H1 (cell line): ENCODE measurements at regions not wholly inside any gene's neighbourhood (a gene's known extent, or its start where the extent isn't known, plus 50 kb on each side); places are given as distances from the start of the nearest gene placed in this dataset.

ENCODE experiments used
- GTF2F1 ChIP-seq: IDR thresholded peaks from 2 replicates; pipeline ENCODE4 v1.6.1; 2012; ENCODE audit warnings: low read depth, low read length, improper control_type of control experiment, borderline replicate concordance
- POLR2A ChIP-seq, 2 experiments: IDR thresholded peaks; 1 replicate in 1 of 2; 2 replicates in 1 of 2; pipeline ENCODE4 v1.6.1; 2011; ENCODE audit warnings: low read depth in 2 of 2, low read length in 2 of 2, mild to moderate bottlenecking in 2 of 2; ENCODE audit errors: control extremely low read depth in 1 of 2
- RAD21 ChIP-seq, 2 experiments: IDR thresholded peaks in 1 of 2; conservative IDR thresholded peaks in 1 of 2; 2 replicates each; pipeline ENCODE4 v1.6.1; 2011; ENCODE audit warnings: low read depth in 2 of 2, low read length in 2 of 2, improper control_type of control experiment in 1 of 2, inconsistent platforms in 1 of 2, mild to moderate bottlenecking in 1 of 2, moderate library complexity in 1 of 2
- SIN3A ChIP-seq, 2 experiments: IDR thresholded peaks in 1 of 2; conservative IDR thresholded peaks in 1 of 2; 2 replicates each; pipeline ENCODE4 v1.6.1; 2011 to 2012; ENCODE audit warnings: low read length in 2 of 2, improper control_type of control experiment in 1 of 2, low read depth in 1 of 2, mild to moderate bottlenecking in 1 of 2
- YY1 ChIP-seq: IDR thresholded peaks from 2 replicates; pipeline ENCODE4 v1.6.1; 2011; ENCODE audit warnings: low read depth, mild to moderate bottlenecking, low read length
- TF ChIP-seq, protein P1 (sequence below), 3 experiments: IDR thresholded peaks; 1 replicate in 2 of 3; 2 replicates in 1 of 3; pipeline versions ENCODE4 v1.5.1 to v1.6.1; 2011; ENCODE audit warnings: low read length in 3 of 3, mild to moderate bottlenecking in 3 of 3, inconsistent platforms in 2 of 3, low read depth in 1 of 3, moderate library complexity in 1 of 3; ENCODE audit not compliant: insufficient read depth in 1 of 3; ENCODE audit errors: control extremely low read depth in 1 of 3

- no peak for TF ChIP-seq GTF2F1
- no peak for TF ChIP-seq RAD21 (IDR thresholded peaks at IDR 0.05 in 1 of 2, conservative IDR thresholded peaks at IDR 0.05 in 1 of 2; ENCODE audit: low read depth in 2 of 2, low read length in 2 of 2)
- no peak for TF ChIP-seq SIN3A (conservative IDR thresholded peaks at IDR 0.05 in 1 of 2, IDR thresholded peaks at IDR 0.05 in 1 of 2; ENCODE audit: low read depth in 1 of 2, low read length in 2 of 2)
- no peak for TF ChIP-seq POLR2A (IDR thresholded peaks at IDR 0.05; ENCODE audit: control extremely low read depth in 1 of 2, low read depth in 2 of 2, low read length in 2 of 2)
- TF ChIP-seq YY1: no peak
- TF ChIP-seq, protein P1, sequence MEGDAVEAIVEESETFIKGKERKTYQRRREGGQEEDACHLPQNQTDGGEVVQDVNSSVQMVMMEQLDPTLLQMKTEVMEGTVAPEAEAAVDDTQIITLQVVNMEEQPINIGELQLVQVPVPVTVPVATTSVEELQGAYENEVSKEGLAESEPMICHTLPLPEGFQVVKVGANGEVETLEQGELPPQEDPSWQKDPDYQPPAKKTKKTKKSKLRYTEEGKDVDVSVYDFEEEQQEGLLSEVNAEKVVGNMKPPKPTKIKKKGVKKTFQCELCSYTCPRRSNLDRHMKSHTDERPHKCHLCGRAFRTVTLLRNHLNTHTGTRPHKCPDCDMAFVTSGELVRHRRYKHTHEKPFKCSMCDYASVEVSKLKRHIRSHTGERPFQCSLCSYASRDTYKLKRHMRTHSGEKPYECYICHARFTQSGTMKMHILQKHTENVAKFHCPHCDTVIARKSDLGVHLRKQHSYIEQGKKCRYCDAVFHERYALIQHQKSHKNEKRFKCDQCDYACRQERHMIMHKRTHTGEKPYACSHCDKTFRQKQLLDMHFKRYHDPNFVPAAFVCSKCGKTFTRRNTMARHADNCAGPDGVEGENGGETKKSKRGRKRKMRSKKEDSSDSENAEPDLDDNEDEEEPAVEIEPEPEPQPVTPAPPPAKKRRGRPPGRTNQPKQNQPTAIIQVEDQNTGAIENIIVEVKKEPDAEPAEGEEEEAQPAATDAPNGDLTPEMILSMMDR (IDR thresholded peaks at IDR 0.05; ENCODE audit: control extremely low read depth in 1 of 3, insufficient read depth in 1 of 3, low read depth in 1 of 3, low read length in 3 of 3): no peak
Measured at GRCh38 chr4:181476508-181476890, 766.7 kb upstream of the TENM3 start.
